ENCODE measurements at regions not wholly inside any gene's neighbourhood (a gene's known extent, or its start where the extent isn't known, plus 50 kb on each side); places are given as distances from the start of the nearest gene placed in this dataset.

DNA sequence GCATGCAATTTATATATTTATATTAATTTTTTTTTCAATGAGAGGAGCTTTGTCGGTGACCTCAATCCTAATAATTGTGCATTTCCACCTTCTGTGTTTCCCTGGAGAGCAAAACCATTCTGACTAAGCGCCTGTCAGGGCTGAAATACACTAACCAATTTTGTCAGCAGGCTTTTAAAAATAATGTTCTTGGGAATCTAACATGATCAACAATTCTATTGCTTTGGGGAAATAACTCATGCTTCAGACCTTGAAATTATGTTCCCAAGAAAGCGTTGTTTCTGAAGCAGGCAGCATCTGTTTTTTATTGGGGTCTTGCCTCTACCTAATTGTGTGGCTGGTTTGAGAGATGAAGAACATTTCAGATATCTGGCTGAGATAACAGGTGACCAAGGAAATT lies 129.1 kb upstream of the ALKAL2 start:
- intact Hi-C loops (cut with DNase I; ENCODE audit: low total_unique reads), result no loop called here
- H3K27me3 ChIP-seq, result no peaks in the 10 kb centered on the region
- DNase-seq (no peak), ATAC-seq (no peak)
- H3K36me3 ChIP-seq, result no peaks in the 10 kb centered on the region
- TF ChIP-seq POLR2A (IDR thresholded peaks at IDR 0.05) (no peak), CTCF (IDR thresholded peaks at IDR 0.05 in 4 of 5, conservative IDR thresholded peaks at IDR 0.05 in 1 of 5) (no peak)
- H3K4me3 ChIP-seq, result no peak overlapping the region
- no peak overlapping the region for H3K27ac ChIP-seq
- H3K4me1 ChIP-seq, result no peaks in the 10 kb centered on the region
- in situ Hi-C loops (cut with MboI; ENCODE audit: low sequenced_read_pairs in 4 of 4), result no loop called here
- H3K9me3 ChIP-seq, result no peaks in the 10 kb centered on the region

DNA sequence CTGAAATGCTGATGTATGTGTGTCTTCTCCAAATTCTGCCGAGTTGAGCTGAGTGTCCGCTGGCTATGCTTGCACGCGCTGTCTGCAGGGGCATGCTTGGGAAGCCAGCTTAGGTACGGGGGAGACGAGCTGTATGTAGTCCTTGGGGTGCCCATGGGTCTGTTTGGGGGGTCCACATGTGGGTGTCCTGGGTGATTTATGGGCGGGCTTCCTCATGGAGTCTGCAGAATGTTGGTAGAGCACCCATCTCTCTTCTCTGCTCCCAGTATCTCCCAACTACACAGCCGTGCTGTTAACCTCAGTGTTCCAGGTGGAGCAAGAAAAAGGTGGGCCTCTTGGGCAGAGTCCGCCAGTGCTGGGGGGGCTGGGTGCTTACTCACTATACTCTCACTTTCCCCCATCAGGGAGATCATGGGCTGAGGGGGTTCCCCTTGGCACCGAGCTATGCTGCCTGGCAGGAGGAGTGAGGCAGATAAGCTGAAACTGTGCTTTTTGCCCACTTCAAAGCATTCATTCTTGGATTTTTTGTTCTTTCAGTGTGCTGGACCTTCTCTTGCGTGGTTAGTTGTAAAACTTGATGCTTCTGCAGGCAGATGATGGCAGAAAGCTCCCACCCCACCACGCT lies 128.2 kb upstream of the ALKAL2 start:
- Histone ChIP-seq H3K4me1 (no peaks in the 10 kb centered on the region), H3K36me3 (no peaks in the 10 kb centered on the region), H3K27me3 (no peaks in the 10 kb centered on the region), H3K27ac (no peak overlapping the region), H3K9me3 (no peaks in the 10 kb centered on the region), H3K4me3 (no peak overlapping the region)
- ATAC-seq (no peak), DNase-seq (no peak)
- in situ Hi-C loops (cut with MboI; ENCODE audit: low sequenced_read_pairs in 4 of 4), result no loop called here
- TF ChIP-seq POLR2A (IDR thresholded peaks at IDR 0.05) (no peak), CTCF (IDR thresholded peaks at IDR 0.05 in 4 of 5, conservative IDR thresholded peaks at IDR 0.05 in 1 of 5) (no peak)
- intact Hi-C loops (cut with DNase I; ENCODE audit: low total_unique reads), result no loop called here

DNA sequence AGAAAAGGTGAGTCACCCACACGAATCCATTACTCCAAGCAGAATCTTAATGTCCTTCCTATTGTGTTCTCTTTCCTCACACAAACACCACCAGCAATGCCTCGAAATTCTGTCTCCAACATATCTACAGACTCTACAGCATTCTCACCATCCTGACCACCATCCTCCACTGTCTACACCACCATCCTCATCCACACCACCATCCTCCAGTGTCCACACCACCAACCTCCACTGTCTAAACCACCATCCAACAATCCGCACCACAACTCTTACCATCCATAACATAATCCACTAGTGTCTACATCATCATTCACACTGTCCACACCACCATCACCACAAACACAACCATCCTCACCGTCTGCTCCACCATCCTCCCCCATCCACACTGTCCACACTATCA lies 121.6 kb upstream of the ALKAL2 start:
- H3K4me3 ChIP-seq, result no peak overlapping the region
- in situ Hi-C loops (cut with MboI; ENCODE audit: low sequenced_read_pairs in 4 of 4), result no loop called here

DNA sequence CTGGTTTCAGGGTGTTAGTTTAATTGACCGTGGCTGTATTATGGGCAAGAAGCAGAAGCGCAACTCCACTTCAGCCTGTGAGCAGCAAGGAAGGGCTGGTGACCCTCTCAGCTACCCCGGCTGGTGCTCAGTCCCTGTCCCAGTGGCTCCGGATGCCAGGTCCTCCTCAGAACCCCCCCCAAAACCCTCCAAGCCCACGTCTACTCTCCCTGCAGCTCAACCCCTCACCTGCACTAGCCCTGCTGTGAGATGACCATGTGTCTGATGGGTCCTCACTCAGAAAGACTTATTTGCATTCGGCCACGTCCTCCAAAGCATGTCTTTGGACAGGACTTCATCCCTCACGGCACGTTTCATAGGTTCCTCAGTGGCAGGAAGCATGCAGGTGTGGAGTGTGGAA lies 119.7 kb upstream of the ALKAL2 start:
- Histone ChIP-seq H3K9me3 (no peaks in the 10 kb centered on the region), H3K4me1 (no peaks in the 10 kb centered on the region), H3K27ac (no peak overlapping the region), H3K27me3 (no peaks in the 10 kb centered on the region), H3K36me3 (no peaks in the 10 kb centered on the region), H3K4me3 (no peak overlapping the region)
- in situ Hi-C loops (cut with MboI; ENCODE audit: low sequenced_read_pairs in 4 of 4) (no loop called here), intact Hi-C loops (cut with DNase I; ENCODE audit: low total_unique reads) (no loop called here)
- TF ChIP-seq CTCF (IDR thresholded peaks at IDR 0.05 in 4 of 5, conservative IDR thresholded peaks at IDR 0.05 in 1 of 5) (no peak), POLR2A (IDR thresholded peaks at IDR 0.05) (no peak)
- ATAC-seq (no peak), DNase-seq (no peak)

More for the DNA sequence above, 121.6 kb upstream of the ALKAL2 start:
- Histone ChIP-seq H3K27me3 (no peaks in the 10 kb centered on the region), H3K9me3 (no peaks in the 10 kb centered on the region), H3K27ac (no peak overlapping the region), H3K4me1 (no peaks in the 10 kb centered on the region), H3K36me3 (no peaks in the 10 kb centered on the region)
- ATAC-seq, result no peak
- no peak for DNase-seq
- TF ChIP-seq CTCF (IDR thresholded peaks at IDR 0.05 in 4 of 5, conservative IDR thresholded peaks at IDR 0.05 in 1 of 5) (no peak), POLR2A (IDR thresholded peaks at IDR 0.05) (no peak)
- intact Hi-C loops (cut with DNase I; ENCODE audit: low total_unique reads), result no loop called here

DNA sequence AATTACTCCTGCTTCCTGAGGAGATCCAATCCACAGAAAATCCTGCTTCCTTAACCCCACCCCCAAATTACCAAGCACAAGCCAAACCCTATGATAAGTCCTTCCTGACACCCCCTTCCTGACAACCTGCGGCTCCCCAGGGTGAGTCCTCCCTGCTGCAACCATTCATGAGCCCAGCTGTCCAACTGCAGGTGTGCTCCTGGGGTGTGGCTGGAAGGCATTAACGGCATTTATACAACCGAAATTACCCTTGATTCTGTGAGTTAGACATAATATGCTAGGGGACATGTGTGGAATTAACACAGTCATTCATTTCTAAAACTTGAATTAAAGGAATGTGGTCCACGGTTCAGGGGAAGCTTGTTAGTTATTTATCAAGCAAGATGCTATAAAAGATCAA lies 119.0 kb upstream of the ALKAL2 start:
- Histone ChIP-seq H3K36me3 (no peaks in the 10 kb centered on the region), H3K4me3 (no peak overlapping the region), H3K27me3 (no peaks in the 10 kb centered on the region), H3K27ac (no peak overlapping the region), H3K4me1 (no peaks in the 10 kb centered on the region), H3K9me3 (no peaks in the 10 kb centered on the region)
- no peak for ATAC-seq
- intact Hi-C loops (cut with DNase I; ENCODE audit: low total_unique reads) (no loop called here), in situ Hi-C loops (cut with MboI; ENCODE audit: low sequenced_read_pairs in 4 of 4) (no loop called here)
- no peak for DNase-seq
- TF ChIP-seq CTCF (IDR thresholded peaks at IDR 0.05 in 4 of 5, conservative IDR thresholded peaks at IDR 0.05 in 1 of 5) (no peak), POLR2A (IDR thresholded peaks at IDR 0.05) (no peak)

Data from gastrocnemius medialis (tissue), 4 donors.